SIG-M5 (cell line): ENCODE measurements at regions not wholly inside any gene's neighbourhood (a gene's known extent, or its start where the extent isn't known, plus 50 kb on each side); places are given as distances from the start of the nearest gene placed in this dataset.

ENCODE experiments used
- DNase-seq: peaks from one replicate; lab custom pipeline; 2025; lab: John Stamatoyannopoulos, UW

- DNase-seq, result no peak
Measured at GRCh38 chr10:130720235-130720634, 584.0 kb downstream of the GLRX3 start.

- DNase-seq, result no peak
Measured at GRCh38 chr10:130721971-130722370, 585.8 kb downstream of the GLRX3 start.

- DNase-seq, result no peak
Measured at GRCh38 chr10:130723704-130724103, 587.5 kb downstream of the GLRX3 start.

GRCh38 chr10:130725474-130725970, 586.0 kb downstream of the TCERG1L start:
- DNase-seq, result no peak

- DNase-seq, result no peak
Measured at GRCh38 chr10:130726996-130727725, 584.4 kb downstream of the TCERG1L start.

- DNase-seq, result no peak
Measured at GRCh38 chr10:130727766-130728490, 583.6 kb downstream of the TCERG1L start.

GRCh38 chr10:130728531-130729215, 582.8 kb downstream of the TCERG1L start:
- DNase-seq, result no peak

- no peak for DNase-seq
Measured at GRCh38 chr10:130729876-130730275, 581.6 kb downstream of the TCERG1L start.

- no peak for DNase-seq
Measured at GRCh38 chr10:130737186-130737585, 574.3 kb downstream of the TCERG1L start.

GRCh38 chr10:130737621-130738020, 573.9 kb downstream of the TCERG1L start:
- no peak for DNase-seq

- DNase-seq, result no peak
Measured at GRCh38 chr10:130739016-130739756, 572.3 kb downstream of the TCERG1L start.

GRCh38 chr10:130739757-130740145, 571.8 kb downstream of the TCERG1L start:
- DNase-seq, result no peak

GRCh38 chr10:130740166-130740565, 571.4 kb downstream of the TCERG1L start:
- DNase-seq, result no peak

GRCh38 chr10:130740915-130741750, 570.4 kb downstream of the TCERG1L start:
- DNase-seq, result no peak

- no peak for DNase-seq
Measured at GRCh38 chr10:130741901-130742855, 569.3 kb downstream of the TCERG1L start.

GRCh38 chr10:130742941-130743675, 568.4 kb downstream of the TCERG1L start:
- DNase-seq, result no peak

GRCh38 chr10:130743751-130744271, 567.7 kb downstream of the TCERG1L start:
- DNase-seq, result no peak

GRCh38 chr10:130744631-130745030, 566.9 kb downstream of the TCERG1L start:
- DNase-seq, result no peak

- no peak for DNase-seq
Measured at GRCh38 chr10:130745251-130745650, 566.3 kb downstream of the TCERG1L start.
